ENCODE measurements at regions not wholly inside any gene's neighbourhood (a gene's known extent, or its start where the extent isn't known, plus 50 kb on each side); places are given as distances from the start of the nearest gene placed in this dataset.

- Histone ChIP-seq H3K4me3 (no peak overlapping the region), H3K27ac (no peak overlapping the region)
- no peak for DNase-seq (ENCODE audit: low spot score)
- TF ChIP-seq, protein P1, sequence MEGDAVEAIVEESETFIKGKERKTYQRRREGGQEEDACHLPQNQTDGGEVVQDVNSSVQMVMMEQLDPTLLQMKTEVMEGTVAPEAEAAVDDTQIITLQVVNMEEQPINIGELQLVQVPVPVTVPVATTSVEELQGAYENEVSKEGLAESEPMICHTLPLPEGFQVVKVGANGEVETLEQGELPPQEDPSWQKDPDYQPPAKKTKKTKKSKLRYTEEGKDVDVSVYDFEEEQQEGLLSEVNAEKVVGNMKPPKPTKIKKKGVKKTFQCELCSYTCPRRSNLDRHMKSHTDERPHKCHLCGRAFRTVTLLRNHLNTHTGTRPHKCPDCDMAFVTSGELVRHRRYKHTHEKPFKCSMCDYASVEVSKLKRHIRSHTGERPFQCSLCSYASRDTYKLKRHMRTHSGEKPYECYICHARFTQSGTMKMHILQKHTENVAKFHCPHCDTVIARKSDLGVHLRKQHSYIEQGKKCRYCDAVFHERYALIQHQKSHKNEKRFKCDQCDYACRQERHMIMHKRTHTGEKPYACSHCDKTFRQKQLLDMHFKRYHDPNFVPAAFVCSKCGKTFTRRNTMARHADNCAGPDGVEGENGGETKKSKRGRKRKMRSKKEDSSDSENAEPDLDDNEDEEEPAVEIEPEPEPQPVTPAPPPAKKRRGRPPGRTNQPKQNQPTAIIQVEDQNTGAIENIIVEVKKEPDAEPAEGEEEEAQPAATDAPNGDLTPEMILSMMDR (IDR thresholded peaks at IDR 0.05): no peak
These were observed 545.9 kb downstream of the REEP3 start for GRCh38 chr10:64067009-64067606.

- TF ChIP-seq, protein P1 (IDR thresholded peaks at IDR 0.05): no peak
- no peak overlapping the region for H3K27ac ChIP-seq
- no peak overlapping the region for H3K4me3 ChIP-seq
- no peak for DNase-seq (ENCODE audit: low spot score)
These were observed 546.7 kb downstream of the REEP3 start for GRCh38 chr10:64067859-64068258.

- no peak overlapping the region for H3K4me3 ChIP-seq
- TF ChIP-seq, protein P1 (IDR thresholded peaks at IDR 0.05): no peak
- no peak overlapping the region for H3K27ac ChIP-seq
- no peak for DNase-seq (ENCODE audit: low spot score)
These were observed 549.0 kb downstream of the REEP3 start for GRCh38 chr10:64070241-64070640.

- TF ChIP-seq, protein P1 (IDR thresholded peaks at IDR 0.05): no peak
- Histone ChIP-seq H3K4me3 (no peak overlapping the region), H3K27ac (no peak overlapping the region)
- no peak for DNase-seq (ENCODE audit: low spot score)
These were observed 550.0 kb downstream of the REEP3 start for GRCh38 chr10:64071218-64071617.

DNA sequence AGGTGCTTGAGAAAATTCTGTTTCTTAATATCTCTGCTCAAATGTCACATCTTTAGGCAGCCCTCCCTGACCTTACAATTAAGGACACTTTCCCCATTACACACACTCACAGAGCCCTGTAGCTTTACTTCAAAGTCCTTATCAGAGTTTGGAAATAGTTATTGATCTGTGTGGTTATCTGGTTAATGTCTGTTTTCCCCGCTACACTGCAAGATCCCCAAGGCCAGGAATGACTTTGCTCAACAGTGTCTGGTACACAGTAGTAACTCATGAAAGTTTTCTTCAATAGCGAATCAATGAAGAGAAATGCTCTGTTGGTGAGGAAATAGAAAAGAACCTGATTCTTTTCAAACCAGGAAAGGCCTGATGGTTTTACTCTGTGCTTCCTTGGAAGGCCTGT is 554.4 kb downstream of the REEP3 start:
- no peak overlapping the region for H3K4me3 ChIP-seq
- TF ChIP-seq, protein P1 (IDR thresholded peaks at IDR 0.05): no peak
- no peak overlapping the region for H3K27ac ChIP-seq
- no peak for DNase-seq (ENCODE audit: low spot score)

DNA sequence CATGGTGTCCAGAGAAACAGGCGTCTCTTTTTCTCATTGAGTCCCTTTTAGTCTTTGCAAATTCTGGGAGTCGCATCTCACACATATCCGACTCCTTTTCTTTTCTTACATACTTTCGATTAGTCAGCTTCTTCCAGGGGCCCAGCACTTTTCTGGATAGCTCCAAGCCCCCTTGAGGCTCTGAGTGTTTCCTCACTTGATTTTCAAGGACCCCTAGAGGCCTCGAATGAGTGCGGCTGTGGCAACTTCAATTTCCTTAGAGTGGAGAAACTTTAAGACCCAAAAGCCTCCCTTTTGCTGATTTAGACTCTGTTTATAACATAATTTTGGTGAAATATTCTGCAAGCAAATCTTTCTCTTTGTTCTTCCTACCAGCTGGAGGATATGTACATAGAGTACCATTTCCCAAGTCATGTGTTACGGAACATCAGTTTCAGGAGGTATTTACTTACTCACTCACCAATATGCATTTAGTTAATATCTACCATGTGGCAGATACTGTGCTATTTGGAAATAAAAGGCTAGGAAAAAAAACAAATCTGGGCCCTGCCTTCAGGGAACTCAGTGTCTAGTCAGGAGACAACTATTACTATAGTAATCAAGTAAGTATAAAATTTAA is 555.2 kb downstream of the REEP3 start:
- no peak for DNase-seq (ENCODE audit: low spot score)
- Histone ChIP-seq H3K4me3 (no peak overlapping the region), H3K27ac (no peak overlapping the region)
- TF ChIP-seq, protein P1 (IDR thresholded peaks at IDR 0.05): no peak

- no peak for DNase-seq (ENCODE audit: low spot score)
- TF ChIP-seq, protein P1 (IDR thresholded peaks at IDR 0.05): no peak
- Histone ChIP-seq H3K27ac (no peak overlapping the region), H3K4me3 (no peak overlapping the region)
These were observed 558.1 kb downstream of the REEP3 start for GRCh38 chr10:64079341-64079740.

Measured in coronary artery (tissue), 2 donors.